ENCODE measurements at regions not wholly inside any gene's neighbourhood (a gene's known extent, or its start where the extent isn't known, plus 50 kb on each side); places are given as distances from the start of the nearest gene placed in this dataset.

DNA sequence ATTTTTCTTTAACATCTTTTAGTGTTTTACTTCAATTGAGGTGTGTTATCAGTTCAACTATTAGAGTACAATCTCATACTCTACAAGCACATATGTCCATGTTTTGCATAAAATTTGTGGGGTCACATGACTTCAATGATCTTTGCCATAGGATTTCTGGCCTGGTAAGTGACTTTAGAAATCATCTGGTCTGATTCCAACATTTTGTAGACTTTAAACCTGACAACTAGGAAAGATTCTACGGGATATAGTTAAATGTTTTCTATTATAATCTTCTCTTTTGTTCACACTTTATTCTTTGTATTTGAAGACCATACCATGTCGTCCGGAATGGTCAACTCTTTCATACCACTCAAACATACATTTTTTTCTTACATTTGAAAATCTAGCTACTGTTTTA lies 62.0 kb upstream of the NEUROD1 start:
- no peak for TF ChIP-seq EZH2phosphoT487 (IDR thresholded peaks at IDR 0.05; ENCODE audit: insufficient read depth, low read depth)
- TF ChIP-seq EZH2 (IDR thresholded peaks at IDR 0.05; ENCODE audit: insufficient read depth, poor library complexity, severe bottlenecking): no peak

Data from GM23248 (cell line).